Tibial nerve (tissue), 3 donors: ENCODE measurements at regions not wholly inside any gene's neighbourhood (a gene's known extent, or its start where the extent isn't known, plus 50 kb on each side); places are given as distances from the start of the nearest gene placed in this dataset.

Source experiments
- CTCF ChIP-seq, 5 experiments: fragments of 200-600 bp in 3 of 5; fragments of 450-650 bp in 2 of 5; sonication (generic) in 3 of 5; IDR thresholded peaks; one replicate each; pipeline ENCODE4 v1.5.1; 2016 to 2019; ENCODE audit warnings: antibody characterized with exemption in 5 of 5, mild to moderate bottlenecking in 3 of 5, moderate library complexity in 2 of 5
- POLR2A ChIP-seq, 2 donors: fragments of 450-650 bp; IDR thresholded peaks; one replicate each; pipeline ENCODE4 v1.6.1; 2017; ENCODE audit warnings: antibody characterized with exemption in 2 of 2, mild to moderate bottlenecking in 2 of 2, moderate library complexity in 2 of 2

- TF ChIP-seq CTCF (IDR thresholded peaks at IDR 0.05) (no peak), POLR2A (IDR thresholded peaks at IDR 0.05) (no peak)
Measured at GRCh38 chr12:68410018-68410660, 78.0 kb upstream of the MDM1 start.
